ENCODE measurements at regions not wholly inside any gene's neighbourhood (a gene's known extent, or its start where the extent isn't known, plus 50 kb on each side); places are given as distances from the start of the nearest gene placed in this dataset.

DNA sequence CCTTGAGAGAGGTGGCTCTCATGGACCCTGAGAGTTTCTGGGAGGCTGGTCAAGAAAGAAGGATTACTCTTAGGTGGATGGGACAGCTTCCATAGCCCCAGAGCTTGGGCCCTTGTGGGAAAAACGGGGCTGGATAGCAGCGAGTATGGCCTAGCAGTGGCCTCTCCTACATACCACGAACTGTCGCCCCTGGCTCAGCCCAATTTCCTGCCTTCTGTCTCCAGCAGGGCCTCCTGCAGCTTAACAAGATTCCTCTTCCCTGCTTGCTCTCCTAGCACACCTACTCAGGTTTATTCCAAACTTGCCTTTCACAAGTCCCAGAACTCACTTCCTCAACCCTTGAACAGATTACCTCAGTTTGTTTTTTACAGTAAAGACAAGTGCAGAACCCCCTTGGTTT, 139.7 kb upstream of the TPM1 start:
- TF ChIP-seq EP300 (conservative IDR thresholded peaks at IDR 0.05; ENCODE audit: poor library complexity, severe bottlenecking) (no peak), POLR2AphosphoS5 (IDR thresholded peaks at IDR 0.05) (no peak), EZH2 (IDR thresholded peaks at IDR 0.05; ENCODE audit: borderline replicate concordance, insufficient read depth, low read length, poor library complexity, severe bottlenecking) (no peak)
- TF ChIP-seq, protein P1, sequence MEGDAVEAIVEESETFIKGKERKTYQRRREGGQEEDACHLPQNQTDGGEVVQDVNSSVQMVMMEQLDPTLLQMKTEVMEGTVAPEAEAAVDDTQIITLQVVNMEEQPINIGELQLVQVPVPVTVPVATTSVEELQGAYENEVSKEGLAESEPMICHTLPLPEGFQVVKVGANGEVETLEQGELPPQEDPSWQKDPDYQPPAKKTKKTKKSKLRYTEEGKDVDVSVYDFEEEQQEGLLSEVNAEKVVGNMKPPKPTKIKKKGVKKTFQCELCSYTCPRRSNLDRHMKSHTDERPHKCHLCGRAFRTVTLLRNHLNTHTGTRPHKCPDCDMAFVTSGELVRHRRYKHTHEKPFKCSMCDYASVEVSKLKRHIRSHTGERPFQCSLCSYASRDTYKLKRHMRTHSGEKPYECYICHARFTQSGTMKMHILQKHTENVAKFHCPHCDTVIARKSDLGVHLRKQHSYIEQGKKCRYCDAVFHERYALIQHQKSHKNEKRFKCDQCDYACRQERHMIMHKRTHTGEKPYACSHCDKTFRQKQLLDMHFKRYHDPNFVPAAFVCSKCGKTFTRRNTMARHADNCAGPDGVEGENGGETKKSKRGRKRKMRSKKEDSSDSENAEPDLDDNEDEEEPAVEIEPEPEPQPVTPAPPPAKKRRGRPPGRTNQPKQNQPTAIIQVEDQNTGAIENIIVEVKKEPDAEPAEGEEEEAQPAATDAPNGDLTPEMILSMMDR (IDR thresholded peaks at IDR 0.05; ENCODE audit: poor library complexity, severe bottlenecking): no peak
- TF ChIP-seq, protein P2, sequence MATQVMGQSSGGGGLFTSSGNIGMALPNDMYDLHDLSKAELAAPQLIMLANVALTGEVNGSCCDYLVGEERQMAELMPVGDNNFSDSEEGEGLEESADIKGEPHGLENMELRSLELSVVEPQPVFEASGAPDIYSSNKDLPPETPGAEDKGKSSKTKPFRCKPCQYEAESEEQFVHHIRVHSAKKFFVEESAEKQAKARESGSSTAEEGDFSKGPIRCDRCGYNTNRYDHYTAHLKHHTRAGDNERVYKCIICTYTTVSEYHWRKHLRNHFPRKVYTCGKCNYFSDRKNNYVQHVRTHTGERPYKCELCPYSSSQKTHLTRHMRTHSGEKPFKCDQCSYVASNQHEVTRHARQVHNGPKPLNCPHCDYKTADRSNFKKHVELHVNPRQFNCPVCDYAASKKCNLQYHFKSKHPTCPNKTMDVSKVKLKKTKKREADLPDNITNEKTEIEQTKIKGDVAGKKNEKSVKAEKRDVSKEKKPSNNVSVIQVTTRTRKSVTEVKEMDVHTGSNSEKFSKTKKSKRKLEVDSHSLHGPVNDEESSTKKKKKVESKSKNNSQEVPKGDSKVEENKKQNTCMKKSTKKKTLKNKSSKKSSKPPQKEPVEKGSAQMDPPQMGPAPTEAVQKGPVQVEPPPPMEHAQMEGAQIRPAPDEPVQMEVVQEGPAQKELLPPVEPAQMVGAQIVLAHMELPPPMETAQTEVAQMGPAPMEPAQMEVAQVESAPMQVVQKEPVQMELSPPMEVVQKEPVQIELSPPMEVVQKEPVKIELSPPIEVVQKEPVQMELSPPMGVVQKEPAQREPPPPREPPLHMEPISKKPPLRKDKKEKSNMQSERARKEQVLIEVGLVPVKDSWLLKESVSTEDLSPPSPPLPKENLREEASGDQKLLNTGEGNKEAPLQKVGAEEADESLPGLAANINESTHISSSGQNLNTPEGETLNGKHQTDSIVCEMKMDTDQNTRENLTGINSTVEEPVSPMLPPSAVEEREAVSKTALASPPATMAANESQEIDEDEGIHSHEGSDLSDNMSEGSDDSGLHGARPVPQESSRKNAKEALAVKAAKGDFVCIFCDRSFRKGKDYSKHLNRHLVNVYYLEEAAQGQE (IDR thresholded peaks at IDR 0.05; ENCODE audit: borderline replicate concordance): no peak
